MCF 10A (cell line): ENCODE measurements at regions not wholly inside any gene's neighbourhood (a gene's known extent, or its start where the extent isn't known, plus 50 kb on each side); places are given as distances from the start of the nearest gene placed in this dataset.

Experiments
- BruUV-seq: library from RNA; stranded (reverse); fragments of 400-500 nt; replicated peaks from 2 replicates; lab custom pipeline; 2021; lab: Mats Ljungman, UMichigan
- CTCF ChIA-PET: fragments of 300-600 bp; sonication (Branson Sonifier 250); formaldehyde crosslinking; extraction: SDS; loops from one replicate; lab custom pipeline; 2021; ENCODE audit warnings: antibody characterized with exemption, inconsistent platforms; lab: Yijun Ruan, JAX
- POLR2A ChIA-PET: fragments of 300-600, 350-650 bp; sonication (Branson Sonifier 250); formaldehyde crosslinking; extraction: SDS; loops from one replicate; lab custom pipeline; 2020; ENCODE audit warnings: antibody characterized with exemption, inconsistent platforms; lab: Yijun Ruan, JAX
- DNase-seq: peaks from one replicate; pipeline ENCODE4 v3.0.0-alpha.2; 2018; ENCODE audit not compliant: unreplicated experiment
- H3K27ac Mint-ChIP-seq: one replicate; pipeline ENCODE4 v1.8.0; 2022; ENCODE audit warnings: mild to moderate bottlenecking, low read depth, mixed read lengths; ENCODE audit not compliant: unreplicated experiment
- H3K27me3 Mint-ChIP-seq: one replicate; pipeline ENCODE4 v1.8.0; 2022; ENCODE audit warnings: mixed read lengths; ENCODE audit not compliant: insufficient read depth, unreplicated experiment
- H3K36me3 Mint-ChIP-seq: one replicate; pipeline ENCODE4 v1.8.0; 2022; ENCODE audit warnings: mild to moderate bottlenecking, moderate library complexity, mixed read lengths; ENCODE audit not compliant: insufficient read depth, unreplicated experiment
- H3K4me1 Mint-ChIP-seq: one replicate; pipeline ENCODE4 v1.8.0; 2022; ENCODE audit warnings: mixed read lengths; ENCODE audit not compliant: insufficient read depth, unreplicated experiment
- H3K4me3 Mint-ChIP-seq: one replicate; pipeline ENCODE4 v1.8.0; 2022; ENCODE audit warnings: mild to moderate bottlenecking, moderate library complexity, mixed read lengths; ENCODE audit not compliant: unreplicated experiment
- H3K9me3 Mint-ChIP-seq: one replicate; pipeline ENCODE4 v1.8.0; 2022; ENCODE audit warnings: mixed read lengths; ENCODE audit not compliant: unreplicated experiment
- CTCF ChIP-seq: fragments of 200-600 bp; IDR thresholded peaks from one replicate; pipeline ENCODE4 v1.8.0; 2022; ENCODE audit warnings: antibody characterized with exemption, mild to moderate bottlenecking; ENCODE audit not compliant: unreplicated experiment
- intact Hi-C: fragments of 100-400 bp; cut with micrococcal nuclease; formaldehyde crosslinking; loops from 2 replicates; pipeline ENCODE4 v1.14.1; 2022

GRCh38 chr13:44191103-44191502 lies 182.5 kb upstream of the SERP2 start:
- DNase-seq: no peak
- Mint-ChIP-seq H3K4me1 (peaks cover 27% of the 10 kb centered on the region), H3K27ac (no peak overlapping the region), H3K36me3 (no peaks in the 10 kb centered on the region), H3K4me3 (no peak overlapping the region), H3K27me3 (no peaks in the 10 kb centered on the region), H3K9me3 (peaks cover 12% of the 10 kb centered on the region)
- BruUV-seq: no TSS peak
- ChIA-PET POLR2A (interaction anchor here (0.7 to 2.8 kb wide), 8 partner anchors 9 to 246 kb away, joined by 3 to 20 read pairs (median 4); no protein-coding TSS in a partner anchor), CTCF (interaction anchor here (0.6 to 1.2 kb wide), 10 partner anchors 9 to 914 kb away, joined by 3 to 5 read pairs (median 3); no protein-coding TSS in a partner anchor)
- intact Hi-C loops: loop anchor here (1.0 kb wide), 1 partner anchor 246 kb away; no protein-coding TSS in a partner anchor
- no peak for TF ChIP-seq CTCF

- peak; percentile 77 for DNase-seq
- peak overlapping the region; percentile 85 for H3K27ac Mint-ChIP-seq
- intact Hi-C loops: loop anchor here (1.0 kb wide), 1 partner anchor 246 kb away; no protein-coding TSS in a partner anchor
- peaks cover 7% of the 10 kb centered on the region for H3K9me3 Mint-ChIP-seq
- peaks cover 31% of the 10 kb centered on the region for H3K4me1 Mint-ChIP-seq
- TF ChIP-seq CTCF: peak; percentile 49
- BruUV-seq: no TSS peak
- ChIA-PET CTCF (interaction anchor here (0.6 to 1.2 kb wide), 6 partner anchors 8 to 914 kb away, joined by 3 to 5 read pairs (median 4); no protein-coding TSS in a partner anchor), POLR2A (interaction anchor here (0.7 to 2.8 kb wide), 8 partner anchors 8 to 246 kb away, joined by 3 to 20 read pairs (median 4); no protein-coding TSS in a partner anchor)
- no peaks in the 10 kb centered on the region for H3K27me3 Mint-ChIP-seq
- H3K4me3 Mint-ChIP-seq: no peak overlapping the region
- H3K36me3 Mint-ChIP-seq: no peaks in the 10 kb centered on the region
Measured at GRCh38 chr13:44191504-44192171, 182.0 kb upstream of the SERP2 start.

- POLR2A ChIA-PET: no interaction called here
- no peaks in the 10 kb centered on the region for H3K27me3 Mint-ChIP-seq
- BruUV-seq: no TSS peak
- CTCF ChIA-PET: interaction anchor here (0.9 kb wide), 1 partner anchor 129 kb away, joined by 3 read pairs; no protein-coding TSS in a partner anchor
- H3K4me1 Mint-ChIP-seq: peaks cover 35% of the 10 kb centered on the region
- no peak for DNase-seq
- peaks cover 7% of the 10 kb centered on the region for H3K9me3 Mint-ChIP-seq
- TF ChIP-seq CTCF: no peak
- no peak overlapping the region for H3K4me3 Mint-ChIP-seq
- intact Hi-C loops: no loop called here
- no peak overlapping the region for H3K27ac Mint-ChIP-seq
- H3K36me3 Mint-ChIP-seq: no peaks in the 10 kb centered on the region
Measured at GRCh38 chr13:44193731-44194130, 179.9 kb upstream of the SERP2 start.

GRCh38 chr13:44195245-44195644 lies 178.4 kb upstream of the SERP2 start:
- no peaks in the 10 kb centered on the region for H3K36me3 Mint-ChIP-seq
- no peak for TF ChIP-seq CTCF
- no peak overlapping the region for H3K27ac Mint-ChIP-seq
- no peak overlapping the region for H3K4me3 Mint-ChIP-seq
- intact Hi-C loops: no loop called here
- DNase-seq: no peak
- H3K4me1 Mint-ChIP-seq: peaks cover 37% of the 10 kb centered on the region
- no peaks in the 10 kb centered on the region for H3K27me3 Mint-ChIP-seq
- CTCF ChIA-PET: no interaction called here
- POLR2A ChIA-PET: no interaction called here
- BruUV-seq: no TSS peak
- H3K9me3 Mint-ChIP-seq: peaks cover 7% of the 10 kb centered on the region
